H7 (cell line): ENCODE measurements at regions not wholly inside any gene's neighbourhood (a gene's known extent, or its start where the extent isn't known, plus 50 kb on each side); places are given as distances from the start of the nearest gene placed in this dataset.
A peak's percentile ranks its signal among the peaks of the same experiment; 100 is the strongest.

ENCODE experiments used
- DNase-seq: peaks from one replicate; pipeline ENCODE4 v3.0.0; 2012
- H3K27me3 ChIP-seq: 2 replicates; pipeline ENCODE4 v1.6.0; 2011; ENCODE audit warnings: mild to moderate bottlenecking, low read length; ENCODE audit not compliant: control insufficient read depth, insufficient read depth
- H3K36me3 ChIP-seq: replicated peaks from 2 replicates; pipeline ENCODE4 v1.5.1; 2011; ENCODE audit warnings: low read length; ENCODE audit not compliant: control insufficient read depth, insufficient read depth
- H3K4me3 ChIP-seq: 2 replicates; pipeline ENCODE4 v1.5.1; 2011; ENCODE audit warnings: low read depth, mild to moderate bottlenecking, control low read depth, low read length, moderate library complexity; ENCODE audit not compliant: insufficient read depth

DNA sequence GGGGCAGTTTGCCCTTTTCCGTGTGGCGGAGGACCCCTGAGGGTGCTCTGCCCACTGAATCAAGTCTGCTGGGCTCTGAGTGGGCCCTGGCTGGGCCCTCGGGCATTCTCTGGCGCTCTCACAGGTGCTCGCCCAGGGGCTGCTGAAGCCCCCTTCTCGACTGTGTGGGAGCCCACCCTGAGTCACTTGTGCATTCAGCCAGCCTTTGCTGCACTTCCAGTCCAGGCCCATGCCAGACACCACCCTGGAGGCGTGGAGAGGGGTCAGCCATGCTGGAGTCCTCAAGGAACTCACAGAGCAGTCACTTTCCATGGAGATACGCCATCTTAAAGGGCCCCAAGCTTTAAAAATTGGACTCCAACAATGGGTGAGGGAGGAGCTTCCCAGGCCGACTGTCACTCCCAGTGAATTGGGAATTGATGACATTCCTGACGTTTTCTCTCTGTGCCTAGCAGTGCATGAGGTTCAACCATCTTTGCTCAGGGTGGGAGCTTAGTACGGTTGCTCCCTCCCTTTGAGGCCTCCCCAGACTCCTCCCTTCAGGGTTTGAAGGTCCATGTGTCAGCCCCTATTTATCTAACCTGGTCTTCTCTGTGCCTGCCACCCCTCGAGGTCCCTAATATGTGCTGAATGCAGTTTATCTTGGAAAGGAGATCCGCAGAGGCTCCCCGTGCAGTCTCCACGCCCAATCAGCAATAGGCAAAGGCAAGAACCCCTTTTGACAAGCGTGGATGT is 71.8 kb upstream of the HS6ST1 start:
- no peak overlapping the region for H3K4me3 ChIP-seq
- H3K36me3 ChIP-seq: no peaks in the 10 kb centered on the region
- no peak for DNase-seq
- no peaks in the 10 kb centered on the region for H3K27me3 ChIP-seq

DNA sequence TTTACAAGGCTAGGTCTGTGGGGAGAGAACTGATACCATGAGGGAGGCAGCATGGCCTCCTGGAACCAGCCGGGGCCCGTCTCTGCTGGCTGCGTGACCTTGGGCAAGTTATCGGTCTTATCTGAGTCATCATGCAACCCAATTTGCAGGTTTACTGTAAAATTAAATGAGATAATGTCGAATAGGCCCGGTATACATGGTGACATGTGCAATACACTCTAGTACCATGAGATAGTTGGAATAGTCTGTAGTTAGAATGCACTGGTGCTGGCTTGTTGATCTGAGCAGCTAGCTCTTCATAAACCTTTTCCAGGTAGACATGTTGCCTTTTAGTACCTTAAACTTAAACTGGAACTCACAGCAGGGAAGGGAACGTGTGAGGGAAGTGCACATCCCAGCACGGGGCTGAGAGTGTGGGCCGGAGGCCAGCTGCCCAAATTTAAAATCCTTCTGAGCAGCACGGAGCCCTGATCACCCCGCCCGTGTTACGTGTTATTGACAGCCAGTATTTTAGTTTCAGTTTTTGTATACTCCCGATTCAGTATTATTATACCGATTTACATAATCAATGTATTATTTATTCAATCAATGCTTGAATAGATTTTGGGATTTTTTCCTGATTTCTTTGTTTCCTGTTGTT is 72.4 kb upstream of the HS6ST1 start:
- DNase-seq: no peak
- Histone ChIP-seq H3K4me3 (no peak overlapping the region), H3K27me3 (no peaks in the 10 kb centered on the region), H3K36me3 (no peaks in the 10 kb centered on the region)

GRCh38 chr2:128391679-128392078 is 73.0 kb upstream of the HS6ST1 start:
- no peaks in the 10 kb centered on the region for H3K36me3 ChIP-seq
- DNase-seq: no peak

GRCh38 chr2:128392207-128392606 is 73.5 kb upstream of the HS6ST1 start:
- no peak for DNase-seq
- Histone ChIP-seq H3K4me3 (no peak overlapping the region), H3K27me3 (no peaks in the 10 kb centered on the region), H3K36me3 (no peaks in the 10 kb centered on the region)

More at GRCh38 chr2:128391679-128392078, 73.0 kb upstream of the HS6ST1 start:
- H3K4me3 ChIP-seq: no peak overlapping the region
- H3K27me3 ChIP-seq: no peaks in the 10 kb centered on the region

- no peak for DNase-seq
- no peak overlapping the region for H3K4me3 ChIP-seq
Observed at GRCh38 chr2:128394007-128394730, 75.5 kb upstream of the HS6ST1 start.

DNA sequence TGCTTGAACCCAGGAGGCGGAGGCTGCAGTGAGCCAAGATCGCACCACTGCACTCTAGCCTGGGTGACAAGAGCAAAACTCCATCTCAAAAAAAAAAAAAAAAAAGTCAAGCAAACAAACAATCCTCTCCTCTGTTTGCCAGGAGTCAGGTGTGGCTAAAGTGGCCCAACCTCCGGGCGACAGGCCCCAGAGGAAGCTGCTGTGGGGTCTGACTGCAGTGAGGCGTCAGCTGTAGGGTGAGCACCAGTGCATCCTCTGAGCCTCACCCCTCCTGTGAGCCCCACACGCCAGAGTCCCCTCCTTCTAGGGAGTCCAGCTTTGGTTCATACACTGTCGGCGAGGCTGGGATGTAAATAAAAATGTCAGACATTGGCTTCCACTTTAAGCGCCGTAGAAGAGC is 76.5 kb upstream of the HS6ST1 start:
- H3K4me3 ChIP-seq: no peak overlapping the region
- no peaks in the 10 kb centered on the region for H3K36me3 ChIP-seq
- H3K27me3 ChIP-seq: no peaks in the 10 kb centered on the region
- DNase-seq: peak; percentile 32

More at GRCh38 chr2:128394007-128394730, 75.5 kb upstream of the HS6ST1 start:
- Histone ChIP-seq H3K36me3 (no peaks in the 10 kb centered on the region), H3K27me3 (no peaks in the 10 kb centered on the region)

DNA sequence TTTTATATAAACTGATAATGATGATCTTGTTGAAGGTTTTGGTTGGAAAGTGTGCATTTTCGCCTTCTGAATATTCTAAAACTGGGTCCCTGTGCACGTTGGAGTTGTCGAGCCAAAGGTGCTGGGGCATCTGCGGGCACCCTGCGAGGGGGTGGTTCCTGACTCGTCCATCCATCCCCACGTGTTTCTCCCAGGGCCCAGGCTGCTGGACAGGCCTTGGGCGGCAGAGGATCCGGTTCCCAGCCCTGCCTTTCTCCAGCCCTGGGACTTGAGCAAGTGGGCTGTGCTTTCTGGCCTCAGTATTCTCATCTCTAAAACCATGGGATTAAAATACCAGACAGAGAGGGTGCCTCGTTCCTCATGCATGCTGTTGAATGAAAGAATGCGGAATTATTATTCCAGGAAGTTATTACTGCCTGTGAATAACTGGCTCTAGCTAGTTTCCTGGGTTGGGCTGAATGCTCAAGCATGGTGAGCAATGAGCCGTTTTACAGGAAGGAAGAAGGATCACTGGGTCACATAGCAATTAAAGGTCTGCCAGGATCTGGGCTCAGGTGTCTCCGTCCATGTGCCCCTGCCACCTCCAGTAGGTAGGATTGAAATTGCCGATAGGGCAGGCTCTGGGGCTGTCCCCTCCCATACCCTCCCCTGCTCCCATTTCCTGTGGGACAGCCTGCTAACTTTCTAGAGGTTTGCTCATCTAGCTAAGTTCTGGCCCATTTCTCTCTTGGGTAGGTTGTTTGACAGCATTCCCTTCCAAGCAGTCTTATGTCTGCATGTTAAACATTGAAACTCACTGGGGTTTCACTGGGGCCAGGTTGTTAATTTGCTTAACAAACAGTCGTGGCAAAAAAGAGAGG is 77.2 kb upstream of the HS6ST1 start:
- Histone ChIP-seq H3K36me3 (no peaks in the 10 kb centered on the region), H3K27me3 (no peaks in the 10 kb centered on the region), H3K4me3 (no peak overlapping the region)
- DNase-seq: peak; percentile 61

DNA sequence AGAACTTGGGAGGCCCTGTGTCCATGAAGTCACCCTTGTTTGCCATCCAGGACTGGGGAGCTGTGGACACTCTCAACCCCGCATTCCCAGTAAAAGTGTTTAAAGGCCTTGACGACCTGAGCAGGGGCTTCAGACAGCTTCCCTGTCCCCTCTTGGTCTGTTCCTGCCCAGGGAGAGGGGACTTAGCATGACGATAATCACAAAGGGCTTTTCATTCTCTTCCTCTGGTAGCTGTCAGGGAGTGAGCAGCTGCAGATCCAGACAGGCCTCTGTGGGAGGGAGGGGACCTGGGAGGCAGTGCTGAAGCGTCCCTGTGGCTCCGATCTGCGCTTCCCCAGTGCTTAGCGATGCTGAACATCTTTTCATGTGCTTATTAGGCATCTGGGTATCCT is 77.8 kb upstream of the HS6ST1 start:
- Histone ChIP-seq H3K36me3 (no peaks in the 10 kb centered on the region), H3K27me3 (no peaks in the 10 kb centered on the region), H3K4me3 (no peak overlapping the region)
- DNase-seq: peak; percentile 85

- Histone ChIP-seq H3K36me3 (no peaks in the 10 kb centered on the region), H3K4me3 (no peak overlapping the region), H3K27me3 (no peaks in the 10 kb centered on the region)
- DNase-seq: no peak
Observed at GRCh38 chr2:128396946-128397345, 78.3 kb upstream of the HS6ST1 start.

- DNase-seq: no peak
- H3K36me3 ChIP-seq: no peaks in the 10 kb centered on the region
- H3K4me3 ChIP-seq: no peak overlapping the region
- no peaks in the 10 kb centered on the region for H3K27me3 ChIP-seq
Observed at GRCh38 chr2:128399256-128399655, 80.6 kb upstream of the HS6ST1 start.

GRCh38 chr2:128399690-128400291 is 81.1 kb upstream of the HS6ST1 start:
- Histone ChIP-seq H3K27me3 (no peaks in the 10 kb centered on the region), H3K36me3 (no peaks in the 10 kb centered on the region), H3K4me3 (no peak overlapping the region)
- DNase-seq: no peak

DNA sequence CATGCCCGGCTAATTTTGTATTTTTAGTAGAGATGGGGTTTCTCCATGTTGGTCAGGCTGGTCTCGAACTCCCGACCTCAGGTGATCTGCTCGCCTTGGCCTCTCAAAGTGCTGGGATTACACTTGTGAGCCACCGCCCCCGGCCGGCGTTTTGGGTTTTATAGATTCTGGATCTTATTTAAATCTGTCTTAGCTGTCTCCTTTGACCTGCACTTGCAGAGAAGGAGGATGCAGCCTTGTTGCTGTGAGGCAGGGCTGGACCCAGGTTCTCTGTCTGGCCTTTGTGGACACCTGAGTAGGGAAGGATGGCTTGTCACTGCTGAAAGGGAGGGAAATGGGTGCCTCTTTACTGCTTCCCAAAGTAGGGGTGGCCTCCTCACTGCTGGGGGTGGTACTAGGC is 83.0 kb upstream of the HS6ST1 start:
- no peaks in the 10 kb centered on the region for H3K27me3 ChIP-seq
- no peaks in the 10 kb centered on the region for H3K36me3 ChIP-seq

GRCh38 chr2:128402911-128403670 is 84.4 kb upstream of the HS6ST1 start:
- no peaks in the 10 kb centered on the region for H3K27me3 ChIP-seq
- no peaks in the 10 kb centered on the region for H3K36me3 ChIP-seq
- H3K4me3 ChIP-seq: no peak overlapping the region
- no peak for DNase-seq

More for the DNA sequence above, 83.0 kb upstream of the HS6ST1 start:
- no peak for DNase-seq
- H3K4me3 ChIP-seq: no peak overlapping the region
